IPS-20b (cell line): ENCODE measurements at regions not wholly inside any gene's neighbourhood (a gene's known extent, or its start where the extent isn't known, plus 50 kb on each side); places are given as distances from the start of the nearest gene placed in this dataset.

ENCODE experiments used
- H3K27ac ChIP-seq: one replicate; pipeline ENCODE4 v1.5.1; 2013; ENCODE audit warnings: low read length
- H3K27me3 ChIP-seq: 2 replicates; pipeline ENCODE4 v1.6.1; 2013; ENCODE audit warnings: mild to moderate bottlenecking, low read length, inconsistent platforms; ENCODE audit not compliant: insufficient read depth
- H3K36me3 ChIP-seq: 2 replicates; pipeline ENCODE4 v1.6.1; 2013; ENCODE audit warnings: low read depth, mild to moderate bottlenecking, inconsistent platforms, low read length, moderate library complexity; ENCODE audit not compliant: insufficient read depth
- H3K4me1 ChIP-seq: 2 replicates; pipeline ENCODE4 v1.6.1; 2013; ENCODE audit warnings: mild to moderate bottlenecking, control low read depth, inconsistent platforms, low read length, moderate library complexity; ENCODE audit not compliant: insufficient read depth
- H3K4me3 ChIP-seq: 2 replicates; pipeline ENCODE4 v1.5.1; 2013; ENCODE audit warnings: mild to moderate bottlenecking, low read length, inconsistent platforms
- H3K9ac ChIP-seq: 2 replicates; pipeline ENCODE4 v1.6.1; 2013; ENCODE audit warnings: low read depth, mild to moderate bottlenecking, inconsistent platforms, low read length, moderate library complexity
- H3K9me3 ChIP-seq: 2 replicates; pipeline ENCODE4 v1.6.1; 2013; ENCODE audit warnings: mild to moderate bottlenecking, low read depth, low read length, inconsistent platforms; ENCODE audit not compliant: insufficient read depth

- Histone ChIP-seq H3K4me1 (no peaks in the 10 kb centered on the region), H3K9me3 (peaks cover under 1% of the 10 kb centered on the region; the same call in 1 of the 2 replicates)
Measured at GRCh38 chr2:13035866-13036265, 319.1 kb downstream of the TRIB2 start.

GRCh38 chr2:13040043-13040442 lies 323.3 kb downstream of the TRIB2 start:
- Histone ChIP-seq H3K4me1 (no peaks in the 10 kb centered on the region), H3K9me3 (peaks cover 6% of the 10 kb centered on the region; the same call in 1 of the 2 replicates), H3K9ac (no peak overlapping the region), H3K4me3 (no peak overlapping the region), H3K27me3 (no peaks in the 10 kb centered on the region), H3K27ac (no peak overlapping the region), H3K36me3 (no peaks in the 10 kb centered on the region)

More at GRCh38 chr2:13035866-13036265, 319.1 kb downstream of the TRIB2 start:
- H3K36me3 ChIP-seq = no peaks in the 10 kb centered on the region
- no peak overlapping the region for H3K4me3 ChIP-seq
- H3K9ac ChIP-seq = no peak overlapping the region
- H3K27me3 ChIP-seq = no peaks in the 10 kb centered on the region
- H3K27ac ChIP-seq = no peak overlapping the region

GRCh38 chr2:13046557-13047165 lies 329.9 kb downstream of the TRIB2 start:
- Histone ChIP-seq H3K27me3 (no peaks in the 10 kb centered on the region), H3K4me3 (no peak overlapping the region), H3K4me1 (no peaks in the 10 kb centered on the region), H3K27ac (no peak overlapping the region), H3K36me3 (no peaks in the 10 kb centered on the region), H3K9ac (no peak overlapping the region), H3K9me3 (no peaks in the 10 kb centered on the region)

- no peaks in the 10 kb centered on the region for H3K36me3 ChIP-seq
- no peak overlapping the region for H3K4me3 ChIP-seq
- no peaks in the 10 kb centered on the region for H3K9me3 ChIP-seq
- H3K27me3 ChIP-seq = no peaks in the 10 kb centered on the region
- no peak overlapping the region for H3K27ac ChIP-seq
- no peak overlapping the region for H3K9ac ChIP-seq
- H3K4me1 ChIP-seq = no peaks in the 10 kb centered on the region
Measured at GRCh38 chr2:13050764-13051163, 334.0 kb downstream of the TRIB2 start.

GRCh38 chr2:13052547-13052946 lies 335.8 kb downstream of the TRIB2 start:
- H3K27me3 ChIP-seq = no peaks in the 10 kb centered on the region
- H3K36me3 ChIP-seq = no peaks in the 10 kb centered on the region
- no peaks in the 10 kb centered on the region for H3K4me1 ChIP-seq
- H3K9ac ChIP-seq = no peak overlapping the region
- no peaks in the 10 kb centered on the region for H3K9me3 ChIP-seq
- H3K27ac ChIP-seq = no peak overlapping the region
- H3K4me3 ChIP-seq = no peak overlapping the region

- Histone ChIP-seq H3K4me3 (no peak overlapping the region), H3K9me3 (no peaks in the 10 kb centered on the region)
Measured at GRCh38 chr2:13056259-13056843, 339.6 kb downstream of the TRIB2 start.

GRCh38 chr2:13057671-13058070 lies 340.9 kb downstream of the TRIB2 start:
- H3K4me1 ChIP-seq = no peaks in the 10 kb centered on the region
- H3K36me3 ChIP-seq = no peaks in the 10 kb centered on the region

More at GRCh38 chr2:13056259-13056843, 339.6 kb downstream of the TRIB2 start:
- Histone ChIP-seq H3K9ac (no peak overlapping the region), H3K36me3 (no peaks in the 10 kb centered on the region), H3K4me1 (no peaks in the 10 kb centered on the region), H3K27me3 (no peaks in the 10 kb centered on the region), H3K27ac (no peak overlapping the region)

GRCh38 chr2:13066676-13067075 lies 349.9 kb downstream of the TRIB2 start:
- Histone ChIP-seq H3K27ac (no peak overlapping the region), H3K27me3 (no peaks in the 10 kb centered on the region), H3K9ac (no peak overlapping the region), H3K4me1 (no peaks in the 10 kb centered on the region), H3K9me3 (no peaks in the 10 kb centered on the region), H3K4me3 (no peak overlapping the region), H3K36me3 (no peaks in the 10 kb centered on the region)

More at GRCh38 chr2:13057671-13058070, 340.9 kb downstream of the TRIB2 start:
- no peaks in the 10 kb centered on the region for H3K27me3 ChIP-seq
- no peak overlapping the region for H3K27ac ChIP-seq
- no peaks in the 10 kb centered on the region for H3K9me3 ChIP-seq
- H3K9ac ChIP-seq = no peak overlapping the region
- H3K4me3 ChIP-seq = no peak overlapping the region

GRCh38 chr2:13067508-13067907 lies 350.8 kb downstream of the TRIB2 start:
- Histone ChIP-seq H3K27ac (no peak overlapping the region), H3K9me3 (no peaks in the 10 kb centered on the region), H3K4me3 (no peak overlapping the region), H3K9ac (no peak overlapping the region), H3K4me1 (no peaks in the 10 kb centered on the region), H3K27me3 (no peaks in the 10 kb centered on the region), H3K36me3 (no peaks in the 10 kb centered on the region)

- H3K9ac ChIP-seq = no peak overlapping the region
Measured at GRCh38 chr2:13089971-13090370, 373.2 kb downstream of the TRIB2 start.

GRCh38 chr2:13091455-13091854 lies 374.7 kb downstream of the TRIB2 start:
- no peaks in the 10 kb centered on the region for H3K9me3 ChIP-seq
- H3K9ac ChIP-seq = no peak overlapping the region
- no peaks in the 10 kb centered on the region for H3K4me1 ChIP-seq
- H3K36me3 ChIP-seq = no peaks in the 10 kb centered on the region
- no peaks in the 10 kb centered on the region for H3K27me3 ChIP-seq
- no peak overlapping the region for H3K27ac ChIP-seq
- H3K4me3 ChIP-seq = no peak overlapping the region

More at GRCh38 chr2:13089971-13090370, 373.2 kb downstream of the TRIB2 start:
- no peaks in the 10 kb centered on the region for H3K9me3 ChIP-seq
- no peak overlapping the region for H3K27ac ChIP-seq
- no peaks in the 10 kb centered on the region for H3K4me1 ChIP-seq
- H3K36me3 ChIP-seq = no peaks in the 10 kb centered on the region
- no peaks in the 10 kb centered on the region for H3K27me3 ChIP-seq
- no peak overlapping the region for H3K4me3 ChIP-seq

GRCh38 chr2:13091861-13092378 lies 375.2 kb downstream of the TRIB2 start:
- no peaks in the 10 kb centered on the region for H3K27me3 ChIP-seq
- no peak overlapping the region for H3K9ac ChIP-seq
- H3K4me1 ChIP-seq = no peaks in the 10 kb centered on the region
- H3K9me3 ChIP-seq = no peaks in the 10 kb centered on the region
- no peak overlapping the region for H3K27ac ChIP-seq
- no peak overlapping the region for H3K4me3 ChIP-seq
- no peaks in the 10 kb centered on the region for H3K36me3 ChIP-seq
